ENCODE measurements at regions not wholly inside any gene's neighbourhood (a gene's known extent, or its start where the extent isn't known, plus 50 kb on each side); places are given as distances from the start of the nearest gene placed in this dataset.

GRCh38 chr10:94094540-94094939 lies 100.8 kb downstream of the PLCE1 start (continued):
- TF ChIP-seq PRDM2 (tag by site-specific recombination; IDR thresholded peaks at IDR 0.05; ENCODE audit: borderline replicate concordance) (no peak), ZNF266 (tag by site-specific recombination; IDR thresholded peaks at IDR 0.05; ENCODE audit: low read depth) (no peak), ZNF561 (tag by site-specific recombination; IDR thresholded peaks at IDR 0.05; ENCODE audit: borderline replicate concordance) (no peak), OVOL3 (tag by site-specific recombination; IDR thresholded peaks at IDR 0.05) (no peak), ZNF302 (tag by site-specific recombination; IDR thresholded peaks at IDR 0.05; ENCODE audit: low read depth) (no peak), ZNF747 (tag by site-specific recombination; IDR thresholded peaks at IDR 0.05) (no peak)

GRCh38 chr10:94097656-94098055 lies 103.9 kb downstream of the PLCE1 start:
- Histone ChIP-seq H3K4me3 (ENCODE audit: low read depth, low read length) (no peak overlapping the region), H3K27ac (ENCODE audit: extremely low read depth, low read depth, low read length) (no peak overlapping the region), H3K36me3 (ENCODE audit: control insufficient read depth in 2 of 2, insufficient read depth in 1 of 2, low read length in 2 of 2) (no peaks in the 10 kb centered on the region), H3K4me1 (ENCODE audit: control insufficient read depth, insufficient read depth, low read length) (no peaks in the 10 kb centered on the region), H3K9me3 (ENCODE audit: control insufficient read depth, insufficient read depth, low read depth, low read length) (no peaks in the 10 kb centered on the region)
- POLR2A ChIA-PET, result no interaction called here
- TF ChIP-seq HOXA7 (CRISPR knock-in tag; IDR thresholded peaks at IDR 0.05; ENCODE audit: borderline replicate concordance) (no peak), ZNF48 (tag by site-specific recombination; IDR thresholded peaks at IDR 0.05) (no peak), ZBTB17 (tag by site-specific recombination; IDR thresholded peaks at IDR 0.05) (no peak), ZNF626 (tag by site-specific recombination; IDR thresholded peaks at IDR 0.05) (no peak), ZNF610 (tag by site-specific recombination; IDR thresholded peaks at IDR 0.05; ENCODE audit: borderline replicate concordance) (no peak), ZSCAN18 (tag by site-specific recombination; IDR thresholded peaks at IDR 0.05) (no peak), ZNF16 (tag by site-specific recombination; IDR thresholded peaks at IDR 0.05; ENCODE audit: low read depth) (no peak), ZEB2 (tag by site-specific recombination; IDR thresholded peaks at IDR 0.05) (no peak), ZNF777 (tag by site-specific recombination; IDR thresholded peaks at IDR 0.05; ENCODE audit: borderline replicate concordance) (no peak), BCL11A (tag by site-specific recombination; IDR thresholded peaks at IDR 0.05; ENCODE audit: low read depth) (no peak), ZNF473 (tag by site-specific recombination; IDR thresholded peaks at IDR 0.05) (no peak), ZFP41 (tag by site-specific recombination; IDR thresholded peaks at IDR 0.05; ENCODE audit: borderline replicate concordance) (no peak), ZNF146 (tag by site-specific recombination; IDR thresholded peaks at IDR 0.05) (no peak), ZNF148 (tag by site-specific recombination; IDR thresholded peaks at IDR 0.05; ENCODE audit: borderline replicate concordance) (no peak)
- CTCF ChIA-PET, result interaction anchor here (1.1 to 1.5 kb wide), 2 partner anchors 22 to 181 kb away, joined by 4 to 5 read pairs; no protein-coding TSS in a partner anchor

All from HEK293 (cell line).